GM21529 (cell line): ENCODE measurements at regions not wholly inside any gene's neighbourhood (a gene's known extent, or its start where the extent isn't known, plus 50 kb on each side); places are given as distances from the start of the nearest gene placed in this dataset.

Experiments
- ATAC-seq: cut with Tn5 transposase; IDR thresholded peaks from one replicate; pipeline ENCODE4 v1.9.1; 2021; ENCODE audit not compliant: unreplicated experiment

DNA sequence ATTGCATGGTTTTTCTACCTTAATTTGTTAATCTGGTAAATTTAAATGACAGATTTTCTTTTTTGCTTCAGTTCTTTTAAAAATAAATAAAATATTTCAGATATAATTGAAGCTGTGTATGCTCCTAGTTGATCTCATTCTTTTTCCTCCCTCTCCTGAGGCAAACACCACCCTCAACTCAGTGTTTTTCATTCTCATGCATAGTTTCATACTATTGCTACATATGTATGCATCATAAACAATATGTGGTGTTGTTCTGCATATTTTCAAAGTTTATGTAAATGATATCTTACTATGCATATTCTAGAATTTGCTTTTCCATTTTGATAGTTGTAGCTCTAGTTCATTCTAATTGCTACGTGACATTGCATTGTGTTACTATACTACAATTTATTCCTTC is 257.2 kb upstream of the POU3F1 start:
- no peak for ATAC-seq

DNA sequence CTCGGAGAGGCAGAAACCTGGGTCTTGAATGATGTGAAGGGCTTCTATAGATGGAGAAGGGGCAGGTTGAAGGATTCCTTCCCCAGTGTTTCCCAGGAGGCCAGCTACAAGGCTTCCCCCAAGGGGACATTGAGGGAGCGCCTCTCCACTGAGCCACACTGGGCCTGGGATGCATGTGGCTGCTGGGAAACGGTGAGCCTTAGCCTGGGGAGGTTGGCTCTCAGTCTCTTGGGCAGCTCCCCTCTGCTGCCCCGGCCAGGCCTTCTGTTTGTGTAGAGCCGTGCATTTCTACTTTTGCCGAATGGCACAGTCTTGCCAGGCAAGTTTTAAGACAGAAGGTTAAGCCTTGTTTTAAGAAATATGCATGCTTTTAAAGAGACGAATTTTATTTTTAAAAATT is 254.4 kb upstream of the POU3F1 start:
- ATAC-seq, result no peak

DNA sequence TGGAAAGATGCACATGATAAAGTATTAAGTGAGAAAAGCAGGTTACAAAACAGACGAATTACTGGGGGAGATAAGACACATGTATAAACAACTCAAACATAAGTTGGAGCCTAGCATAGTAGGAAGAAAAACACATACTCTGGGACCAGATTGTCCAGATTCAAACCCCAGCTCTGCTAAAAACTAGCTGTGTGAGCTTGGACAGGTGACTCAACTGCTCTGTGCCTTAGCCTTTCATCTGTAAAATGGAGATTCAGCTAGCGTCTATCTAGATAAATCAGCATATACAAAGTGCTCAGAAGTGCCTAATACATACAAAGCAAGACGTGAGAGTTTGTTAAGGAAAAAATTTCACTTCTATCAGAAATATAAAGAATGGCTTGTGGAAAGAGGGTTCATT is 254.0 kb upstream of the POU3F1 start:
- ATAC-seq, result no peak

DNA sequence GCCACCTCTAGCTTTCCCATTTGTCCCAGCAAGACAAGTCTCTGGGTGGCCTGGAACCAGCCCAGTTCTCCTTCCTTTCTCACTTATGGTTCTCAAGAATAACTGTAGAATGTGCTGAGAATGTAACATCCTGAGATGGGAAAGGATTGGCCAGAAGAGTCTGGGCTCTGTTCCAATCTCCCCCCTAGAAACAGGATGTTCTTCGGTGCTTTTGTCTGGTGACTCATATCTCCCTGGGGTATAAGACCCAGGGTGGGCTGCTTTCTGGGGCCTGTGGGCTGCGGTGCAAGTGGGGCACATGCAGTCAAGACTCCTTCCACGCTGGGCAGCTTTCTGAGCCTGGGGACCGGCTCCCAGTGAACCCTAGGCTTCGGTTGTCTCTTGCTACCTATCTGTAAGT is 251.2 kb upstream of the POU3F1 start:
- ATAC-seq, result no peak

GRCh38 chr1:38297246-38297645 is 250.7 kb upstream of the POU3F1 start:
- no peak for ATAC-seq

DNA sequence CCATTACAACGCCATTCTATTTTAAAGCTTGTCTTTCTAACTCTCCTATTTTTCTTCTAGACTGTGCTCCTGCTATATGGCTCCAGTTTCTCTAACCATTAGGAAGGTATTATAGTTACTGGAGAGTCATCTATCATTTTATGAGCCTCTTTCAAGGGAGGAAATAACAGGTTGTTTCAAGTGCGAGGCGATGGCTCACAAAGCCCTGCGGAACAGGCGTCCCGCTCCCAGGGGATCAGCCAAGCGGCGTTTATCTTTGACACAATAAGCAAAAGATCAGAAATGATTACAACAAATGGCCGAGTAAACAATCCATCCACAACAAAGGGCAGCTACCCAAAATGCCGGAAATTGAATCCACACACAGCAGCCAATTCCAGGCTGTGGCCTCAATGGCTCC is 249.5 kb upstream of the POU3F1 start:
- no peak for ATAC-seq

DNA sequence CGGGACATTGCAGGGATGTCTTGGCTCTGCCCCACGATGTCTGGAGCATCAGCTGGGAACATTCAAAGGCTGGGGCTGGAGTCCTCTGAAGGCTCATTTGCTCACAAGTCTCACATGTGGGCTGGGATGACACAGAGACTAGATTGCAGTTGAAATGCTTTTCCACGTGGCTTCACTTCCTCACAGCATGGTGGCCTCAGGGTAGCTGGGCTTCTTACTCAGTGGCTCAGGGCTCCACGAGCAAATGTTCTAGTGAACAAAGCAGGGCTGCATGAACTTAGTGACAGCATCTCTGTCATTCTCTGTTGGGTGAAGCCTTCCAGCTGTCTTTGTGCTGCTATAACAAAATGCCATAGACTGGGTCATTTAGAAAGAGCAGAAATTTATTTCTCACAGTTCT is 247.0 kb upstream of the POU3F1 start:
- no peak for ATAC-seq

- ATAC-seq, result no peak
These were observed 246.4 kb upstream of the POU3F1 start for GRCh38 chr1:38292969-38293368.

DNA sequence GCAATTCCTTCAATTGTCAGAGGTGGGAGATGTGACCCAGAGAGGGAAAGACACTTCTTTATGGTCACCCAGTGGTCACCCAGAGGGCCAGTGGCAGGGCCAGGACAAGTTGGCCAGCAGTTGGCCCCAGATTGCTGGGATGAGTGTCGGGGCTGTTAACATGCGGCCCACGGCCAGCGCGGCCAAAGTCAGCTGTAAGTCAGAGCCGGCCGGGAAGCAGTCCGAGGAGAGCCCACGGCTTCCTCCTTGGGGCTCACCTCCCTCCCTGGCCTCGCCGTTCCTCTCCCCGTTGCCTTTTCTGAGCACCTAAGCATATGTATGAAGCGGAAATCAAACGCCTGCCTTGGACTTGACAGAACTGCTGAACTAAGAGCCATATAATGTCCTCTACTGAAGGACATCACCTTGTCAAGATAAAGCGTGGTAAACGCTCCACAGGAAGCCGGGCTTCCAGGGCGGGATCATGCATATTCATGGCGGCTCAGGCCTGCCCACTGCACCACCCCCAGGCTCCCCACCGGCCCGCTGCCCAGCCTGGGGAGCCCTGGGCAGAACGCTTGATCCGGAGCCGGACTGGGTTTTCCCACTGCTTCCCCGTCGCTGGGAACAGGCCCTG is 245.4 kb upstream of the POU3F1 start:
- no peak for ATAC-seq

DNA sequence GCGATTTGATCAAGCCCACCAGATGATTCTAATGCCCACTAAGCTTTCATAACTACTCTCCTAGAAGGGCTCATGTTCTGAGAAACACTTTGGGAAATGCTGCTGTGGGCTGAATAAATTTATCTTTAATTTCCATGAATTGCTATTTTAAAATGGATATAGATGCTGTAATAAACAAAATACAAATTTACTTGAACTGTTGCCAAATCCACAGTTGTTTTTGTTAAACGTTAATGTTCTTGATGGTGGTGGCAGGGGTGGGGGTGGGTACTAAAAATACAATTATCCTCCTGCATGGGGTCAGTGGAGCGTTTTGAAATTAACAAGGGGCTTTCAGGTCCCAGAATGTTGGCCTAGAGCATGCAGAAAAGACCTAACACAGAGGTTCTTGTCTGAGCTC is 244.7 kb upstream of the POU3F1 start:
- no peak for ATAC-seq

DNA sequence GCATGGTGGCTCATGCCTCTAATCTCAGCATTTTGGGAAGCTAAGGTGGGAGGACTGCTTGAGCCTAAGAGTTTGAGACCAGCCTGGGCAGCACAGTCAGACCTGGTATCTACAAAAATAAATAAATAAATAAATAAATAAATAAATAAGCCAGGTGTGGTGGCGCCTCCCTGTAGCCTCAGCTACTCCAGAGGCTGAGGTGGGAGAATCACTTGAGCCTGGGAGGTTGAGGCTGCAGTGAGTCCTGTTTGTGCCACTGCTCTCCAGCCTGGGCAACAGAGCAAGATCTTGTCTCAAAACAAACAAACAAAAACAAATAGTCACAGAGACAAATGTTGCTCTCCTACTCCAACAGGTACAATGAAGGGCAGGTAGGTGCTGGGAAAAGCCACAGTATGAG is 242.4 kb upstream of the POU3F1 start:
- ATAC-seq, result no peak

GRCh38 chr1:38287547-38287946 is 241.0 kb upstream of the POU3F1 start:
- no peak for ATAC-seq

- ATAC-seq, result no peak
These were observed 240.4 kb upstream of the POU3F1 start for GRCh38 chr1:38287036-38287435.

DNA sequence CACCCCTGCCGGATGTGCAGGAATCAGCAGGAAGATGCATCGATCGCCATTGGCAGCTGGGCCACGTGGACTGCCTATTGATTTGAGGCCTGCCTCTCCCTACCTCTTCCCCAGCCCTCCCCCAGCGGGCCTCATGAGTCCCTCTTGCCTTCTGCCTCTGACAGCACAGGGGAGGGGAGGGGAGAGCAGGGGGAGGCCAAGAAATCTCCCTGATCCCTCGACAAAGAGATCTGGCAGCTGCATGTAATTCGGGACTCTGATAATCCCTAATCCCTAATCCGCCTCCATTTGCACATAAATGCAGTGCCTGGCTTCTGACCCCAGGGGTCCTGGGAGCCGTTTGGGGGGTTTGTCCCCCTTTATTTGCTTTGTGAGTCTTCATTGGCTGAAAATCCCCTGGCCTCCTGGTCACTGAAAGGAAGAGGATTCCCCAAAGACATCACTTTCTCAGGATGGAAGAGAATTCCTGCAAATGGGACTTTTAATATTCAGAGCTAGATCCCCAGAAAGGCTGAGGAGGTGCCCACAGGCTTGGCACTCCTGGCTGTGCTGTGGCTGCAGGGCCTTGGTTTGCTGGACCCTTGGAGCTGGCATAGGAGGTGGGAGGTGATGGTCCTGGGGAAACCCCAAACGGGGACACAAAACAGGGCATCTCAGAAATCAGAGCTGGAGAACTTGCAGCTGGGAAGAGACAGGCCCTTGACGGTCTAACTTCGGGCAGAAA is 239.4 kb upstream of the POU3F1 start:
- no peak for ATAC-seq

DNA sequence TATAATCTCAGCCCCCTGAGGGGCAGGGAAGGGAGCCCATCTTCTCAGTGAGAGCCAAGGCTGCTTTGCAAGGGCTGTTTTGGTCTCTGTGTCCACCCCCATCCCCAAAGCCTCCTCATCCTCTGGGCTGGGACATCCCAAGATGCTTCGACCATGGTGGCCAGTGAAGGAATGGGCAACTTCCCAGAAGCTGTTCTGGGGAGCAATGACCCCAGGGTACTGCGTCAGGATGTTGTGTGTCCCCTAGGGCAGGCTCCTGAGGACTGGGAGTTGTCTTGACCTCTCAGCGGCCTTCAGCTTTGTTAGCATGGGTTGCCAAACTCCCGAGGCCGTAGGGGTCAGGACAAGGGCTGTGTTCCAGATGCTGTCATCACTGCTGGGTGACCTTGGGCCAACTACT is 238.4 kb upstream of the POU3F1 start:
- no peak for ATAC-seq

DNA sequence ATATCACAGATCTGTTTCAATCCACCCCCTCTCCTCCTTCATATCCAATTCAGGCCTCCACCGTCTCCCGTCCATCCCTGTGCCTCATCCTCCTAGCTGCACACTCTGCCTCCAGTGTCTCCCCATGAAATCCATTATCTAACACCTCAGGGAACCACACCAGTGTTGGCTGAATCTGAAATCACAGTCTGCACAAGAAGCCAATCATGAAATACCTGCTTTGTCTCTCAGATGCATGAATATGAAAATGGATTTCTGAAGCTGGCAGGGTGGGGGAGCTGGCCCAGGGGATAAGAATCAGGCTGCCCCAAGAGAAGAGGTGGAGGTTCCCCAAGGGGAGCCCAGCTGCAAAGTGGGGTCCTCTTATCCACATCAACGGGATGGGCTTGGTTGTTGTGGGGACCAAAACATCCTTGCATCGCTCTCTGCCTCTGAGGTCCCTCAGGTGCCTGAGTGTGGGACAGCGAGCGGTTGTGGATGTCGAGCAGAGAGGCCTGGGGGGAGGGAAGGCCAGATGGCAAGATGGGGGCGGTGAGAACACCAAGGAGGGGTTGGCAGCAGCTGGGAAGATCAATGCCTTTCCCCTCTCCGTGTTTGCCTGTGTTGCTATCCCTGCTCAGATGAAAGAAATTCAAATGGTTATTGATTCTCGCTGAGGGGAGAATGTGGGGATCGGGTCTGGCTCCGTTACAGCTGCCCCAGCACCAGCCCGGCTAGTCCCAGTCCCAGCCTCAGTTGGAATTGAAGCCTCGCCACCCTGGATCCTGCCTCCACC is 237.3 kb upstream of the POU3F1 start:
- no peak for ATAC-seq

- ATAC-seq, result no peak
These were observed 232.6 kb upstream of the POU3F1 start for GRCh38 chr1:38279148-38279547.

DNA sequence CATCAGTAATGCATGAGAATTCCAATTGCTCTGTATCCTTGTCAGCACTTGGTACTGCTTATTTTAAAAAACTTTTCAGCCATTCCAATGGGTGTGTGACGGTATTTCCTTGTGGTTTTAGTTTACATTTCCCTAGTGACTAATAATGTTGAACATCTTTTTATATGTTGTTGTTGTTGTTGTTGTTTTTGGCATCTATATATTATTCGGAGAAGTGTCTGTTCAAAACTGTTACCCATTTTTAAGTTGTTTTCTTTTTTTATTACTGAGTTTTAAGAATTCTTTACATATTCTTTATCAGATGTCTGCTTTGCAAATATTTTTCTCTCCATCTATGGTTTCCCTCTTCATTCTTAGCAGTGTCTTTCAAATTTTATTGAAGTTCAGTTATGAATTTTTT is 231.1 kb upstream of the POU3F1 start:
- no peak for ATAC-seq

- ATAC-seq, result no peak
These were observed 229.4 kb upstream of the POU3F1 start for GRCh38 chr1:38275960-38276359.

DNA sequence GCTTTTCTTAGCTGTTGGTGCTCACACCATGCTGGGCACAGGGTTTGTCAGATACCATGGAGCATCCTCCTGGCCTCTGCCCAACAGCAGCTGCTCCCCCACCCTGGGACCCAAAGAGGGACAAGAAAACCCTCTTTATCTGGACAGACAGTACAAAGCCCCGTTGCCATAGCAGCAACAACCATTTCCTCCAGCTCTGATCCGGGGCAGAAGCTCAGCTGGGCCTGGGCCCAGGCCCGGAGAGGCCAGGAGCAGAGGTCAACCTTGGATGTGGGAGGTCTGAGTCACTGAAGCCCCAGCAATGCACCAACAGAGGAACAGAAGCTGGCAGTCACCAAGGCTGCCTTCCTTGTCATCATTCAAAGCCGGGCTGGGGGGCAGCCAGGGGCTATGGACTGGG is 228.4 kb upstream of the POU3F1 start:
- no peak for ATAC-seq

- ATAC-seq, result no peak
These were observed 226.7 kb upstream of the POU3F1 start for GRCh38 chr1:38273196-38273804.

GRCh38 chr1:38272515-38272914 is 225.9 kb upstream of the POU3F1 start:
- no peak for ATAC-seq
